ENCODE measurements at regions not wholly inside any gene's neighbourhood (a gene's known extent, or its start where the extent isn't known, plus 50 kb on each side); places are given as distances from the start of the nearest gene placed in this dataset.

DNA sequence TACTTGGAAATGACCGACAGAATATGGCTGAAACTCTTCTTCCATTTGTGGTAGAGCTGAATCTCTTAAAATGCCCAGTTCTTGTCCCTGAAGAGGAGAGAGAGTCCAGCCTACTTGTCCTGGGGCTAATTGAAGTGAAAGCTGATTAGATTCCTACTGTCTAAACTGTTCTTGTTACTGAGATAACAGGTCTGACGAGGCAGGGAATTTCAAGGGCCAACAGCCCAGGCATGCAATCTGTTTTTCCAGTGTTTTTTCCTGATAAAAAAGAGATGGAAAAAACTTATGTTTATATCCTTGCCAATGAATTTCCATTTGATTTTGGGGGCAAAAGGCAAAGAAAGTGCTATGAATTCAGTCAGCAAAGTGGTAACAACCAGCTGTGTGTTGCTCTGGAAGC lies 195.5 kb downstream of the ETS1 start:
- ATAC-seq (ENCODE audit: insufficient number of reproducible peaks, low FRiP score, low read depth) = no peak
- TF ChIP-seq, protein P1, sequence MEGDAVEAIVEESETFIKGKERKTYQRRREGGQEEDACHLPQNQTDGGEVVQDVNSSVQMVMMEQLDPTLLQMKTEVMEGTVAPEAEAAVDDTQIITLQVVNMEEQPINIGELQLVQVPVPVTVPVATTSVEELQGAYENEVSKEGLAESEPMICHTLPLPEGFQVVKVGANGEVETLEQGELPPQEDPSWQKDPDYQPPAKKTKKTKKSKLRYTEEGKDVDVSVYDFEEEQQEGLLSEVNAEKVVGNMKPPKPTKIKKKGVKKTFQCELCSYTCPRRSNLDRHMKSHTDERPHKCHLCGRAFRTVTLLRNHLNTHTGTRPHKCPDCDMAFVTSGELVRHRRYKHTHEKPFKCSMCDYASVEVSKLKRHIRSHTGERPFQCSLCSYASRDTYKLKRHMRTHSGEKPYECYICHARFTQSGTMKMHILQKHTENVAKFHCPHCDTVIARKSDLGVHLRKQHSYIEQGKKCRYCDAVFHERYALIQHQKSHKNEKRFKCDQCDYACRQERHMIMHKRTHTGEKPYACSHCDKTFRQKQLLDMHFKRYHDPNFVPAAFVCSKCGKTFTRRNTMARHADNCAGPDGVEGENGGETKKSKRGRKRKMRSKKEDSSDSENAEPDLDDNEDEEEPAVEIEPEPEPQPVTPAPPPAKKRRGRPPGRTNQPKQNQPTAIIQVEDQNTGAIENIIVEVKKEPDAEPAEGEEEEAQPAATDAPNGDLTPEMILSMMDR (IDR thresholded peaks at IDR 0.05) = no peak
- no peaks in the 10 kb centered on the region for H3K36me3 ChIP-seq

DNA sequence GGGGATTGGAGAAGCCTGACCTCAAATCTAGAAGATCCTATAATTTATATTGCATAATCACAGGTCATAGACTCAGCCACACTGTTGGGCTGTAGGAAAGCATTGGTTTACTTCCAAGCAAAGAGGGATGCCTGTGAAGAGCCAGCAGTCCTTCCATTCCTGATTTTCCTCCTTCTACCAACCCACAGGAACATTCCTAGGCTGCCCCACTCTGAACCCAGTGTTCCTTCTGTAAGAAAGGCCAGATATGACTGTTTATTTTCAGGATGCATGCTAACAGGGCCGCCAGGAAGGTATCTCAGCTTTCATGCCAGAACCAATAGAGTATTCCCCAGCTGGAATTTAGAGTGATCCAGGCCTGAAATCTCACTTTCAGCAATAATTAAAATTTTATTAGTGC lies 197.1 kb downstream of the ETS1 start:
- no peaks in the 10 kb centered on the region for H3K36me3 ChIP-seq
- no peak overlapping the region for H3K27ac ChIP-seq
- H3K9me3 ChIP-seq = no peaks in the 10 kb centered on the region
- H3K4me3 ChIP-seq = no peak overlapping the region
- ATAC-seq (ENCODE audit: insufficient number of reproducible peaks, low FRiP score, low read depth) (no peak), DNase-seq (ENCODE audit: low spot score) (no peak)
- TF ChIP-seq, protein P1 (IDR thresholded peaks at IDR 0.05) = no peak
- peaks cover 2 to 19% of the 10 kb centered on the region in 2 donors for H3K4me1 ChIP-seq (ENCODE audit: control insufficient read depth in 1 of 2, low read depth in 2 of 2)
- H3K27me3 ChIP-seq (replicated peaks; ENCODE audit: insufficient read depth) = no peaks in the 10 kb centered on the region

More for the DNA sequence above, 195.5 kb downstream of the ETS1 start:
- Histone ChIP-seq H3K27me3 (replicated peaks; ENCODE audit: insufficient read depth) (no peaks in the 10 kb centered on the region), H3K4me1 (ENCODE audit: control insufficient read depth in 1 of 2, low read depth in 2 of 2) (peaks cover 2 to 19% of the 10 kb centered on the region in 2 donors), H3K27ac (no peak overlapping the region), H3K9me3 (no peaks in the 10 kb centered on the region), H3K4me3 (no peak overlapping the region)
- no peak for DNase-seq (ENCODE audit: low spot score)

DNA sequence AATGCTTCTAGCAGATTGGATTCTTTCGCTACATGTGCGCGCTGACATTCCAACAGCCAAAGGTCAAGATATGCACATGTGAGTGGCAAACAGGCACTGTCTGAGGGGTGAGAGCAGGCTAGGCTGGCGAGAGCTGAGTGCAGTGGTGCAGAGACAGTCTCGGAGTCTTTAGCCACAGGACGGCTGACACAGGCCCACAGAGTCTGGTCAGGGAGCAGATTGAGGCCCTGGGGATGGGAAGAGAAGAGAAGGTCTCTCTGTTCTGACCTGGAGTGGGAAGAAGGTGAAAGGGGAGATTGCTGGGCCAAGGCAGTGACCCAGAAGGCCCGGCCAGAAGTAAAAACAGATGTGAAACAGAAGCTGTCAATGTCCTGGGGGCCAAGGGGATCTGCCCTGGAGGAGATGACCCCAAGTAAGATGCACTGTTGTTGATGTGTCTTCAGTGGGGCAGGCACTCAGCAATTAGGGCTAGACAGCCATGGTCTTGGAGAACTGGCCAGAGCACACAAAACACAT lies 197.8 kb downstream of the ETS1 start:
- ATAC-seq (ENCODE audit: insufficient number of reproducible peaks, low FRiP score, low read depth) (no peak), DNase-seq (ENCODE audit: low spot score) (no peak)
- peaks cover 2 to 19% of the 10 kb centered on the region in 2 donors for H3K4me1 ChIP-seq (ENCODE audit: control insufficient read depth in 1 of 2, low read depth in 2 of 2)
- TF ChIP-seq, protein P1 (IDR thresholded peaks at IDR 0.05) = no peak
- no peak overlapping the region for H3K4me3 ChIP-seq
- no peaks in the 10 kb centered on the region for H3K27me3 ChIP-seq (replicated peaks; ENCODE audit: insufficient read depth)
- H3K9me3 ChIP-seq = no peaks in the 10 kb centered on the region
- no peak overlapping the region for H3K27ac ChIP-seq
- H3K36me3 ChIP-seq = no peaks in the 10 kb centered on the region

DNA sequence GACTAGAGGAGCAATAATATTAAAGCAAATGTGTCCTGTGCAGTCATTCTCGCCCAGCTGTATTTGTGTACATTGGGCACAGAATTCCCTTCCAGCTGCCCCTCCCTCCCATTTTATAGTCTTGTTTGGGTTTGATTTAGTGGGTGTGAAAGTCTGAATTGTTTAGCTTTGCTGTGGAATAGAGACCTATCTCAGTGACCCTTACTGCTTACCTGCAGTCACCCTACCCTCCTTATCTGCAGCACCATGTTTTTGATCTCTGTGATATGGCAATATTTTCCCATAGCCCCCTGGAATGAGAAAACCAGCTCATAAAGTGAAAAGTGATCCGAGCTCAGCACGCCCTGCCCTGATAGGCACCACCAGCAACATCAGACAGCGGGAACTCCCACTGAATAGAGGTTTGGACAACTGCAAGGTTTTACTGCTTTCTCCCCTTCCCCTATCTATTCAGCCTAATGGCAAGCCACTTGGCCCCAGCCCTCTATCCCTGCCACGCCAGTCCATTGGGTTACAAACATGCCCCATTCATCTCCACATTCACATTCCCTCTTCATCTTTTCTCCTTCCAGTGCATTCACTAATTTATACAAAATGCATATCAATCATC lies 199.0 kb downstream of the ETS1 start:
- H3K4me1 ChIP-seq (ENCODE audit: control insufficient read depth in 1 of 2, low read depth in 2 of 2) = peaks cover 2 to 19% of the 10 kb centered on the region in 2 donors
- H3K36me3 ChIP-seq = no peaks in the 10 kb centered on the region
- no peak overlapping the region for H3K27ac ChIP-seq
- TF ChIP-seq, protein P1 (IDR thresholded peaks at IDR 0.05) = no peak
- no peaks in the 10 kb centered on the region for H3K9me3 ChIP-seq
- ATAC-seq (ENCODE audit: insufficient number of reproducible peaks, low FRiP score, low read depth) (no peak), DNase-seq (ENCODE audit: low spot score) (no peak)
- no peaks in the 10 kb centered on the region for H3K27me3 ChIP-seq (replicated peaks; ENCODE audit: insufficient read depth)
- H3K4me3 ChIP-seq = no peak overlapping the region

DNA sequence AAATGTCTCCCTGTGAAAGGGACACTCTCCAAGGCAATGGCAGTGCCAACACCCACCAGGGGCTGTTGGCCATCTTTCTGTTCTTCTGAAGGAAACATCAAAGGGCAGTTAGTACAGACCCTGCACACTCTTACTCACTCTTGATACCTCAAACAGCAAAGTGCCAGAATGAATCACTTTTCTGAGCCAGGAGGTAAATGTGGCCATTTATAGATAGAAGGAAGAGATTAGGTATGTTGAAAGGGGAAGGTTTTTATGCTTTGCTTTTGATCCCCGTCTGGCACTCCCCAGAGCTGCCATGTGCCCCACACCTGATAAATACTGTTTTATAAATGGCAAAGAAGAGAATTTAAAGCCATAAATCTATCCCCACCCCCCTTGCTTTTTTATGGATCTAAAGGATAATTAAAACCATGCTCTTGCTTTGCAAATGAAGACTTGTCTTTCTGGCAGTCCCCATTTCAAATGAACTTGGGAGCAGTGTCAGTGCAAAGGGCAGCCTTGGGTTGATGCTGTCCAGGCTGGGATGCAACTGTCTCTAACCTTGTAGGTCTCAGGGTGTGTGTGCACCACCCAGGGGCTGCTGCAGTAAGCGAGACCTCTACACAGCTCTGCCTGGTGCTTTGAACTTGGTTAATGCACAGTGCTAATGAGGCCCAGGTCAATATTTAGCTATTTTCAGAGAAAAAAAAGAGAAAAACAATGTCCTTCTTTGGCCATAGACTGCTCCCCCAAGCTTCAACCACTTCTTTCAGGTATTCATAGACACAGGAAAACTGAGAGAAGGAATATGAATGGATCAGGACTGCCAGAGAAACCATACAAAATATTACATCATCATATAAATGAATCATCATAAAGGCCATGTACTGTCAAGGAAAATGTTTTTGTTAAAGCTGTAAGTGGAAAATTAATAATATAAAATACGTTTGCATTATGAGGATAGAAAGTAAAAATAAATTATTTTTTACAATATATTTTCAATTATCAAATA lies 207.5 kb downstream of the ETS1 start:
- ATAC-seq (ENCODE audit: insufficient number of reproducible peaks, low FRiP score, low read depth) = no peak
- no peaks in the 10 kb centered on the region for H3K4me1 ChIP-seq (ENCODE audit: control insufficient read depth in 1 of 2, low read depth in 2 of 2)
- H3K36me3 ChIP-seq = no peaks in the 10 kb centered on the region

More for the DNA sequence above, 207.5 kb downstream of the ETS1 start:
- H3K9me3 ChIP-seq = peaks cover 4% of the 10 kb centered on the region
- TF ChIP-seq, protein P1 (IDR thresholded peaks at IDR 0.05) = no peak
- H3K4me3 ChIP-seq = no peak overlapping the region
- no peak overlapping the region for H3K27ac ChIP-seq
- no peak for DNase-seq (ENCODE audit: low spot score)
- H3K27me3 ChIP-seq (replicated peaks; ENCODE audit: insufficient read depth) = no peaks in the 10 kb centered on the region
